Ecto neural progenitor cell (in vitro differentiated cells): ENCODE measurements at regions not wholly inside any gene's neighbourhood (a gene's known extent, or its start where the extent isn't known, plus 50 kb on each side); places are given as distances from the start of the nearest gene placed in this dataset.

Source experiments
- DNase-seq: peaks from one replicate; pipeline ENCODE4 v3.0.0-alpha.2; 2018; ENCODE audit warnings: low spot score

DNA sequence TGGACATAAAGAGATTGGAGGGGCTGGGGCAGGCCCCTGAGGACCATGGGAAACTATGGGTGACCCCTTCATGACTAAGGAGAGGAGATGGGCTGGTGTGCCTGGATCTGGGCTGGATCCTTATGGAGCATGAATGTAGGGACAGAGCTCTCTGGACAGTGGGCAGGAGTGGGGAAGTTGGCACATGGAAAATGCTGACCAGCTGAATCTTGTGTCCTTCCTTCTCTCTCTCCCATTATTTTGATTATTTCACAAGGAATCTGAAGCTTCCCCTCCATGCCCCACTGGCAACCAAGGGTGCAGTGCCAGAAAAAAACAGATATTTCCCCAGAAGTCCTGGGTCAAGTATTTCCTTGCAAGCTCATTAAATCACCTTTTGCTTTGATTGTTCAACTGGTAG lies 175.2 kb downstream of the DHX35 start:
- DNase-seq: no peak

DNA sequence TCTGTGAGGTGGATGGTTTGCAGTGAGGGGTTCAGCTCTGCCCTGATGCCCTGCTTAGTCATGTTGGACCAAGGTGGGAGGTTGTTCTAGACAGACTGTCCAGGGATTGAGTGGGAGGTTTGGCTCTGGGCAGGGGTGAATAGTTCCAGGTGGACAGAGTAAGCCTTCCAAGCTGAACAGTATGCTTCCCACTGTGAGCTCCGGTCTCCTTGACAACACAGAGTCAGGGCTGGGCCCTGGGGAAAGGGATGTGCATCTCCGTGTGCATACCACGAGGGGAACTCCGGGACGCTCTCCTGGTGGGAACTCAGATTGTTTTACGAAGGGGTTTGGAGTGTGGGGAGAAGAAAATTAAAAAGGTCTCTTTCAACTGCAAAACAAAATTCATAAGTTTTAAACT lies 174.7 kb downstream of the DHX35 start:
- DNase-seq: no peak

GRCh38 chr20:39135885-39136544 lies 173.9 kb downstream of the DHX35 start:
- no peak for DNase-seq

DNA sequence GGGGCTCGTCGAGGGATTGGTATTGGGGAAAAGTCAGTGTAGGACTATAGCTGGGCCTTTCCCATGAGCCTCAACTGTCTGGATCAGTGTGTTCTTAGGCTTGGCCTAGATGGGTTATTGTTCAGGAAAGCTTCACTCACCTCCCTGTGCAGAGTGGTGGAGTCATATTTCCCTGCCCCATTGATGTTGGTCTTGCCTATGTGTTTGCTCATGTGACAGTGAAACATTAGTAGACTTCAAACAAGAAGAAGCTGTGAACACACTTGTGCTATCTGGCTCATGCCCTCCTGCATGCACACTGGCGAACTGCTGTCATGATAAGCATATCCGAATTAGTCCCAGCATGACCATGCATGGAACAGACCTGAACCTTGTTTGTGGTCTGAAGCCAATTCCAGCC lies 171.1 kb downstream of the DHX35 start:
- DNase-seq: no peak

DNA sequence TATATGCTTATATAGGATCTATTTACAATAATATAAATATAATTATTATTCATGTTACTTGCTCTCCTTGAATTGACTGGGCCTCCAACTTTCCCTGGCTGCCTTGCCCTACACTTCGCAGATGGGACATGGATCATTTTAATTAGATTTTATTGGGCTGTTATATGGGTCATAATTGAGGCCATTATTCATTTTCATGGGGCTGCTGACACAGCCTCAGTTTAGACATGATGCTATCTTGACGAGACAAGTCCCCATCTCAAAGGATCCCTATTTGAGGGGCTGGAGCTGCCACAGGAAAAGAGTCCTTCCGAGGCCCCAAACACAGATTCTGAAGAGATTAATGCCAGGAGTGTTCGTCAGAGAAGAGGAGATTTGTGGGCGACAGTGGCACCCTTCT lies 170.4 kb downstream of the DHX35 start:
- no peak for DNase-seq

DNA sequence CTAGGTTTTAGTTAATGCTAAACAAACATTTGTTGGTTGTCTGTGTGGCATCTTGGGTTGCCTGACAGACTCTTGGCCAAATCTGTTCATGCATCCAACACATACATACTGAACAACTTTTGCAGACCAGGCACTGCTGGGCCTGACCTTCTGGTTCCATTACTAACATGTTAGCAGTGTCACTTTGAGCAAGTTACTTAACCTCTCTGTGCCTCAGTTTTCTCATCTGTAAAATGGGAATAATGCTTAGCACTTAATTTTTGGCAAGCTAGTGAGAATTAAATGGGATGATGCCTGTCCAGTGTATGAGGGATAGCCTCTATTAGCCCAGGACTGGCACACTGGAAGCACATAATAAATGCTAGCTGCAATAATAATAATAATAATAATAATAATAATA lies 169.9 kb downstream of the DHX35 start:
- DNase-seq: no peak

DNA sequence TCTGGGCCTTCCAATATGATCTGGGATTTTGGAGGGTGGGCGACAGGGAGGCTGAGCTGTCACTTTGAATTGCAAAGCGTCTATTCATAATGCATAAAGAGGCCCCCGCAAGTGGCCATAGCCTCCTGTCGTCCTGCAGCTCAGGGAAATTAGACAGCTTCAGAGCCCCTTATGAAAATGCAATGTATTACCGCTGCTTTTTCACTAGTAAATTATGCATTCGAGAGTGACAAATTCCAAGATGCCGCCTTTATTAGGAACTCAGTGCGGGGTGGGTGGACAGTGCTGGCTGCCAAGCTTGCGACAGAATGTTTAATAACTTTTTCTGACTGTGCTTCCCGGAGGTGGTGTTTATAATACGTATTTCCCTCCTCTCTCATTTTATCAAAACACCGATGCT lies 168.5 kb downstream of the DHX35 start:
- DNase-seq: no peak

GRCh38 chr20:39129523-39129922 lies 167.4 kb downstream of the DHX35 start:
- DNase-seq: no peak

GRCh38 chr20:39124064-39124463 lies 161.9 kb downstream of the DHX35 start:
- no peak for DNase-seq

DNA sequence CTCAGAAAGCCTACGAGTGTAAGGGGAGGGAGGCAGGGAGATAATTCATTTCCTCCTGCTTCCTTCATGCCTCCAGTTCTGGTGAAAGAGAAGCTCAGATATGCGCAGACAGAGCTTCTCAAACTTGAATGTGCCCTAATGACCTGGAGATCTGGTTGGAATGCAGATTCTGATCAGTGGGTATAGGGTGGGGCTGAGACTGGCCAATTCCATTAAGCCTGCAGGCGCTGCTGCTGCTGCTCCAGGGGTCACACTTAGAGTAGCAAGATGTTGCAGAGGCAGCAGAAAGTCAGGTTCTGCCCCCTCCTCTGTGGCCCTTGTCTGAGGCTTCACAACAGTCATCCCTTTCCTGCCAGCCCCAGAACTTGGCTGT lies 161.0 kb downstream of the DHX35 start:
- no peak for DNase-seq

- no peak for DNase-seq
Measured at GRCh38 chr20:39117491-39117890, 155.3 kb downstream of the DHX35 start.

DNA sequence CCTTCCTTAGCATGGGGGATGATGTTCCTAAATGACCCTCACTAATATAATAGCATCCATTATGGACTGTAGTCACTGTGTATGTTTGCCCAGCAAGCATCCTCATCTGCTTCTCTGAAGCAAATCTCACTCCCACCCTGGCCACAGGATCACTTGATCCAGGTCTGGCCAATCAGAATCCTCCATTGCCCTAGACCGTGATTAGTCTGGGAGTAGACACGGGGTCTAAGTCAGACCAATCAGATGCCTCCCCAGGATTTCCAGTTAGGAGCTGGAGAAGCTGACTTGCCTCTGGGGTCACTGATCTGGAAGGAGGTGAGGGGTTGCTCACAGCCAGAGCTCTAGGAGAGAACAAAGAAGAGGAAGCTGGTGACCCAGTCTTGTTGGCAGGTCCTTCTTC lies 153.9 kb downstream of the DHX35 start:
- no peak for DNase-seq

DNA sequence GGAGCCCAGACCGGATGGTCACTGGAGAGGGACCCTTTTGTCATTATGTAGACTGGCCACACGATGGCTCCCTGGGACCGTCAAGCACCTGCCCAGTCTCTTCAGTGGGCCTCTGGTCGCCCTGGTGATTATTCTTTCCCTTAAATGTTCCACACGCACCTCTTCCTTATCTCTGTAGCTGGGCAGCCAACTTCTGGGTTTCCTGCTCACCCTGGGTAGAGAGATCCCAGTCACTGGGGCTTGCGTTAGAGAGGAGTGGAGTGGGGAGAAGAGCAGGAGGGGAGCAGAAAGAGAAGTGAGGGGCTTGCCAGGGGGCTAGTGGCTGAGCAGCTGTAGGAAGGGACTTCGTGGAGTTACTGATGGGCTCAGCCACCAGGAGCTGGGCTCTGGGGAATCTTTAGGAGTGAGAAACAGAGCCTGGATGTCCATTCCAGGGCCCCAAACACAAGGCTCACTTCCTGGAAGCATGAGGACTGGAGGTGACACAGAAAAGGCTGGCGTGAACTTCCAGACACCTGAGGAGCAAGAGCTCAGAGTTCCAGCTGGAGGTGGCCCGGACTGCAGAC lies 150.1 kb downstream of the DHX35 start:
- DNase-seq: peak; percentile 78

GRCh38 chr20:39111359-39112177 lies 149.4 kb downstream of the DHX35 start:
- no peak for DNase-seq

DNA sequence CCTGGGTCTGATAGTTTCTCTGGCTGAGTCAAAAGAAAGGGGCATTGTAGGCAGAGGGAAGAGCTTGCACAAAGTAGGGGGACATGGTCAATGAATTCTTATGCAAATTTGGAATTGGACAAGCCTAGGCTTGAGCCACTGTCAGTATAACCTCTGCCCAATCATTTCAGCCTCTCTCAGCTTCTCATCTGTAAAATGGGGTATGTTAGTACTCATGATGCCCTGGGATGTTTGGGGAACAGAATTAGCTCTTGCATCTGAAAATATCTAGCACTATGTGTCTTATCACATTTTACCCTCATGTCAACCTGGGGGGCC lies 148.6 kb downstream of the DHX35 start:
- DNase-seq: no peak

GRCh38 chr20:39109933-39110818 lies 148.0 kb downstream of the DHX35 start:
- no peak for DNase-seq

DNA sequence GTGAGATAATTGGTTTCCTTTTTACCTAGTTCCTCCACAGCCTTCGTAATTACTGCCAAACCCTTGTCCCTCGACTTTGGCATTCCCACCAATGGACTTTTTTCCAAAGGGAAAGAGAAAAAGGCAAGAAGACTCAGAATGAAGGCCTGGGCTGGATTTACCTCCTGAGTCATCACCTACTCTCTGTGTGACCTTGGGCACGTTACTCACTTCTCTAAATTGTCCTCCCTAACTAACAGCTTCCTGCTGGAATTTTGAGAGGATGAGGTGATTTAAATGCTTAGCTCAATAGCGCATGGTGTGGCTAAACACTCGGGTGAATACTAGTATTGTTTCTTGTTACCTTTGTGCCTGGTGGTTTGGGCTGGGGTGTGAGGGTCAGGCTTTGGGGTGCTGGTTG lies 146.6 kb downstream of the DHX35 start:
- DNase-seq: no peak

GRCh38 chr20:39107741-39108140 lies 145.6 kb downstream of the DHX35 start:
- no peak for DNase-seq

- DNase-seq: no peak
Measured at GRCh38 chr20:39106791-39107190, 144.6 kb downstream of the DHX35 start.

DNA sequence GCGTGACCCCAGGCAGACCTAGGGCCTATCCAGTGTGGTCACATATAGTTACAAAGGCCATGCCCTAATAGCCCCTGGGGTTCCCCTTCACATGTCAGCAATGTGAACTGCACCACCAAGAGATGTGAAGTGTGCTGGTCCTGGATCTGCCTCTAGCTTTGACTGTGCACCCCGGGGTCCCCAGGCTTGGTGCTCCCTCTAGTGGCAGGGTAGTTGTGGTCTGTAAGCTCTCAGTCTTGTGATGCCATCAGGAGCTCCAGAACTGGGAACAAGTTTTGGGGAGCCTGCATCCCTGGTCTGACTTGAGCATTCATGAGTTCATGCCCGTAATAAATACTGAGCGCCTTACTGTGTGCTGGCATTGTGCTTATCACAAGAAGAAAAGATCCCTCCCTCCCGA lies 143.4 kb downstream of the DHX35 start:
- no peak for DNase-seq

DNA sequence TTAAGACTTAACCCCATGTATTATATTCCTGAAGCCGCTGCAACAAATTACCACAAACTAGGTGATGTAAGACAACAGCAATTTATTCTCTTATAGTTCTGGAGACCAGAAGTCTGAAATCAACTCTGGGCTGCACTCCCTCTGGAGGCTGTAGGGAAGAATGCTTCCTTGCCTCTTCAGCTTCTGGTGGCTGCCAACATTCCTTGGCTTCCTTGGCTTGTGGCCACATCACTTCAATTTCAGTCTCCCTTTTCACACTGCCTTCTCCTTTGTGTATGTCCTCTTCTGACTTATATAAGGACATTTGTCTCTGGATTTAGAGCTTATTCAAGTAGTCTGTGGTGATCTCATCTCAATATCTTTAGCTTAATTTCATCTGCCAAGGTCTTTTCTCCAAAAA lies 141.6 kb downstream of the DHX35 start:
- DNase-seq: no peak

GRCh38 chr20:39103305-39103704 lies 141.2 kb downstream of the DHX35 start:
- no peak for DNase-seq

DNA sequence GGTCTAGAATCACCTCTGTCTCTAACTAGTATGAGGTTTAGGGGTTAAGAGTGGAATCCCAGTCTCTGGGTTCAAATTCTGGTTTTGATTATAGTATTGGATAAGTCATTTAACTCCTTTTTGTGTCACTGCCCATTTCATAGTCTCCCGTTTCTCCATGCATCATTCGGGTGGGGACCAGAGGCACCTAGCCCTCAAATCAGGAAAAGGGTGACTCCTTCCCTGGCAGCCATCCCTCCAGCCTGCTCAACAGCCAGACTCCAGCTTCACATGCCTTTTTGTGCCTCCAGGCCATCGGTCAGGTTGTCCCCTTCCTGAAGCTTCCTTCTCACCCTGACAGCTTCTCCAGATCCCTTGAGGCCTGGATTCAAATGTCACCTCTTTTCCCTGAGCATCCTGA lies 139.8 kb downstream of the DHX35 start:
- DNase-seq: no peak
